ENCODE measurements at regions not wholly inside any gene's neighbourhood (a gene's known extent, or its start where the extent isn't known, plus 50 kb on each side); places are given as distances from the start of the nearest gene placed in this dataset.

- TF ChIP-seq NR2F2 (IDR thresholded peaks at IDR 0.05), result no peak
- no peak for TF ChIP-seq SP1 (IDR thresholded peaks at IDR 0.05)
- TF ChIP-seq CTCF (IDR thresholded peaks at IDR 0.05; ENCODE audit: low read depth, low read length, missing input control), result no peak
- no peak for TF ChIP-seq MAX (IDR thresholded peaks at IDR 0.05)
- no peak for TF ChIP-seq JUND (IDR thresholded peaks at IDR 0.05)
- TF ChIP-seq RAD21 (IDR thresholded peaks at IDR 0.05), result no peak
- H3K36me3 ChIP-seq (ENCODE audit: control insufficient read depth in 4 of 4, insufficient read depth in 3 of 4, low read depth in 1 of 4, low read length in 3 of 4), result no peaks in the 10 kb centered on the region
- no peak for DNase-seq (ENCODE audit: low spot score)
These were observed 68.9 kb upstream of the TBXT start for GRCh38 chr6:166236596-166236995.

GRCh38 chr6:166235666-166236292 lies 68.1 kb upstream of the TBXT start:
- no peak overlapping the region for H3K27ac ChIP-seq (ENCODE audit: low read depth in 1 of 2, low read length in 2 of 2)

More at GRCh38 chr6:166236596-166236995, 68.9 kb upstream of the TBXT start:
- H3K9me3 ChIP-seq (ENCODE audit: control insufficient read depth in 4 of 4, low read length in 3 of 4), result no peaks in the 10 kb centered on the region
- no peaks in the 10 kb centered on the region for H3K4me1 ChIP-seq (ENCODE audit: control insufficient read depth in 4 of 4, insufficient read depth in 4 of 4, low read length in 3 of 4)
- no peak overlapping the region for H3K9ac ChIP-seq (ENCODE audit: low read depth in 1 of 2, low read length in 2 of 2)
- H3K27ac ChIP-seq (ENCODE audit: low read depth in 1 of 2, low read length in 2 of 2), result no peak overlapping the region
- H3K27me3 ChIP-seq (ENCODE audit: control insufficient read depth in 4 of 4, insufficient read depth in 4 of 4, low read length in 3 of 4), result peaks cover 0 to 3% (median 0%) of the 10 kb centered on the region in 4 donors
- H3K4me3 ChIP-seq (ENCODE audit: low read depth in 1 of 3, low read length in 3 of 3), result no peak overlapping the region
- WGBS, result 81% methylated on average over 13 of the region's 13 CpGs

More at GRCh38 chr6:166235666-166236292, 68.1 kb upstream of the TBXT start:
- no peak for DNase-seq (ENCODE audit: low spot score)
- TF ChIP-seq GABPA (IDR thresholded peaks at IDR 0.05 in 1 of 2, conservative IDR thresholded peaks at IDR 0.05 in 1 of 2), result no peak
- no peak for TF ChIP-seq NR2F2 (IDR thresholded peaks at IDR 0.05)
- no peak for TF ChIP-seq RAD21 (IDR thresholded peaks at IDR 0.05)
- no peak for TF ChIP-seq HNF4G (IDR thresholded peaks at IDR 0.05)
- no peak for TF ChIP-seq EGR1 (IDR thresholded peaks at IDR 0.05; ENCODE audit: low read depth in 2 of 2)
- no peak for TF ChIP-seq FOXA2 (IDR thresholded peaks at IDR 0.05)
- no peak for TF ChIP-seq ATF3 (IDR thresholded peaks at IDR 0.05)
- TF ChIP-seq YY1 (IDR thresholded peaks at IDR 0.05), result no peak
- TF ChIP-seq REST (IDR thresholded peaks at IDR 0.05), result no peak
- no peak for TF ChIP-seq MAX (IDR thresholded peaks at IDR 0.05)
- TF ChIP-seq ZBTB33 (IDR thresholded peaks at IDR 0.05), result no peak
- TF ChIP-seq FOXA1 (IDR thresholded peaks at IDR 0.05), result no peak
- no peak for TF ChIP-seq TAF1 (conservative IDR thresholded peaks at IDR 0.05)
- no peak for TF ChIP-seq JUND (IDR thresholded peaks at IDR 0.05)
- TF ChIP-seq SP1 (IDR thresholded peaks at IDR 0.05), result no peak
- no peak for TF ChIP-seq RXRA (IDR thresholded peaks at IDR 0.05)
- no peak for TF ChIP-seq CTCF (IDR thresholded peaks at IDR 0.05; ENCODE audit: low read depth, low read length, missing input control)
- no peak for TF ChIP-seq HNF4A (conservative IDR thresholded peaks at IDR 0.05)
- no peaks in the 10 kb centered on the region for H3K36me3 ChIP-seq (ENCODE audit: control insufficient read depth in 4 of 4, insufficient read depth in 3 of 4, low read depth in 1 of 4, low read length in 3 of 4)
- H3K9ac ChIP-seq (ENCODE audit: low read depth in 1 of 2, low read length in 2 of 2), result no peak overlapping the region
- H3K9me3 ChIP-seq (ENCODE audit: control insufficient read depth in 4 of 4, low read length in 3 of 4), result no peaks in the 10 kb centered on the region
- no peaks in the 10 kb centered on the region for H3K4me1 ChIP-seq (ENCODE audit: control insufficient read depth in 4 of 4, insufficient read depth in 4 of 4, low read length in 3 of 4)
- peaks cover 0 to under 1% (median 0%) of the 10 kb centered on the region in 4 donors for H3K27me3 ChIP-seq (ENCODE audit: control insufficient read depth in 4 of 4, insufficient read depth in 4 of 4, low read length in 3 of 4)
- 87% methylated on average over 17 of the region's 17 CpGs for WGBS
- H3K4me3 ChIP-seq (ENCODE audit: low read depth in 1 of 3, low read length in 3 of 3), result no peak overlapping the region
